H1 (cell line): ENCODE measurements at regions not wholly inside any gene's neighbourhood (a gene's known extent, or its start where the extent isn't known, plus 50 kb on each side); places are given as distances from the start of the nearest gene placed in this dataset.

Experiments
- ATF3 ChIP-seq: IDR thresholded peaks from 2 replicates; pipeline ENCODE4 v1.6.1; 2011; ENCODE audit warnings: low read depth, mild to moderate bottlenecking, low read length; ENCODE audit not compliant: insufficient read depth
- CTCF ChIP-seq, 3 experiments: IDR thresholded peaks; 1 replicate in 2 of 3; 2 replicates in 1 of 3; pipeline versions ENCODE4 v1.5.1 to v1.6.1; 2011; ENCODE audit warnings: low read length in 3 of 3, mild to moderate bottlenecking in 3 of 3, inconsistent platforms in 2 of 3, low read depth in 1 of 3, moderate library complexity in 1 of 3; ENCODE audit not compliant: insufficient read depth in 1 of 3; ENCODE audit errors: control extremely low read depth in 1 of 3
- GTF2F1 ChIP-seq: IDR thresholded peaks from 2 replicates; pipeline ENCODE4 v1.6.1; 2012; ENCODE audit warnings: low read depth, low read length, improper control_type of control experiment, borderline replicate concordance
- NRF1 ChIP-seq: IDR thresholded peaks from 2 replicates; pipeline ENCODE4 v1.6.1; 2011; ENCODE audit warnings: mild to moderate bottlenecking, low read depth, low read length, improper control_type of control experiment
- ZNF274 ChIP-seq: IDR thresholded peaks from 2 replicates; pipeline ENCODE4 v1.7.0; 2012; ENCODE audit warnings: low read length, borderline replicate concordance; ENCODE audit errors: extremely low read depth

- TF ChIP-seq NRF1 (no peak), CTCF (IDR thresholded peaks at IDR 0.05; ENCODE audit: control extremely low read depth in 1 of 3, insufficient read depth in 1 of 3, low read depth in 1 of 3, low read length in 3 of 3) (no peak), ATF3 (no peak), GTF2F1 (no peak), ZNF274 (no peak)
These were observed 535.7 kb upstream of the ZEB2 start for GRCh38 chr2:145055651-145056050.
